Activated naive CD4-positive, alpha-beta T cell treated with anti-CD3 and anti-CD28 coated beads, Interleukin-2, amount 50 U/mL, for 24 hours (primary cell): ENCODE measurements at regions not wholly inside any gene's neighbourhood (a gene's known extent, or its start where the extent isn't known, plus 50 kb on each side); places are given as distances from the start of the nearest gene placed in this dataset.
"Not testable (repeated sequence)": the region's sequence is repeated elsewhere in the genome, so short reads cannot be mapped to it uniquely, and the experiment has no call there.

Experiments
- H3K27ac Mint-ChIP-seq: one replicate; pipeline ENCODE4 v1.8.0; 2021; ENCODE audit warnings: mild to moderate bottlenecking, mixed read lengths
- H3K27me3 Mint-ChIP-seq: one replicate; pipeline ENCODE4 v1.8.0; 2021; ENCODE audit warnings: mixed read lengths
- H3K36me3 Mint-ChIP-seq: one replicate; pipeline ENCODE4 v1.8.0; 2021; ENCODE audit warnings: mixed read lengths
- H3K4me1 Mint-ChIP-seq: one replicate; pipeline ENCODE4 v1.8.0; 2021; ENCODE audit warnings: mixed read lengths
- H3K4me3 Mint-ChIP-seq: one replicate; pipeline ENCODE4 v1.8.0; 2021; ENCODE audit warnings: mild to moderate bottlenecking, mixed read lengths
- H3K9me3 Mint-ChIP-seq: one replicate; pipeline ENCODE4 v1.8.0; 2021; ENCODE audit warnings: mixed read lengths

DNA sequence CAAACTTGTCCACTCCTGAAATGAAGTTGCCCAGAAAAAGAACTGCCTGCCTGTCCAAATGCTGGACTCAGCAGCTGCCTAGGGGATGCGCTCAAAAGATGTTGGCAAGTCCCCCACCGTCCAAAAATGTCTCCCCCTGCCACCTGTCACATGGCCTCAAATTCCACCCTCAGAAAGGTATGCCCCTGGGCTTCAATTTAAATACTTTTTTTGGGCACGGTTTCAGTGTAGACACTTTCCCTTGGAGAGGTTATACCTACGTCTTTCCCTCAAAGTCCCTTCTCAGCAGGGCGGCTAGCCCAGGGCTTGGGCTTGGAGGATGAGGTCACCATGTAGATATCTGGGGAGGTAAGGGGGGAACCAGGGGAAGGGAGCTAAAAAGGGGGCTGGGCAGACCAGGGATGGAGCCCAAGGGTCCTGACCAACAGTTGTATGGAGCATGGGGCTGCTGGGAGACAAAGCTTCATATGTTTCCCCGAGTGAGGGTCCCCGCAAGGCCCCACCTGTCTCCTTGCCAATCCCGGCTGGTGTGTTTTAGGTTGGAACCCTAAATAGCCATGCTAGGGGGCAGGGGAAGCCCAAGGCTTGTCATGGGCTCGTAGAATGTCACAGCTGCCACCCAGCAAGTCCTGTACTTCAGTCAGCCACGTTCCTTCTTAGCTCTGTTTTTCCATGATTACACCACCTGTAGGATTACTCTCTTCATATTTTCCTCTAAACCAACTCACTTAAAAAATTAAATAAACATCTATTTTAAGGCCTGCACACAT lies 131.2 kb upstream of the TBX3 start:
- peaks cover 8% of the 10 kb centered on the region for H3K27me3 Mint-ChIP-seq
- no peaks in the 10 kb centered on the region for H3K9me3 Mint-ChIP-seq
- no peak overlapping the region for H3K27ac Mint-ChIP-seq
- H3K36me3 Mint-ChIP-seq = no peaks in the 10 kb centered on the region
- H3K4me3 Mint-ChIP-seq = no peak overlapping the region
- peaks cover 8% of the 10 kb centered on the region for H3K4me1 Mint-ChIP-seq

DNA sequence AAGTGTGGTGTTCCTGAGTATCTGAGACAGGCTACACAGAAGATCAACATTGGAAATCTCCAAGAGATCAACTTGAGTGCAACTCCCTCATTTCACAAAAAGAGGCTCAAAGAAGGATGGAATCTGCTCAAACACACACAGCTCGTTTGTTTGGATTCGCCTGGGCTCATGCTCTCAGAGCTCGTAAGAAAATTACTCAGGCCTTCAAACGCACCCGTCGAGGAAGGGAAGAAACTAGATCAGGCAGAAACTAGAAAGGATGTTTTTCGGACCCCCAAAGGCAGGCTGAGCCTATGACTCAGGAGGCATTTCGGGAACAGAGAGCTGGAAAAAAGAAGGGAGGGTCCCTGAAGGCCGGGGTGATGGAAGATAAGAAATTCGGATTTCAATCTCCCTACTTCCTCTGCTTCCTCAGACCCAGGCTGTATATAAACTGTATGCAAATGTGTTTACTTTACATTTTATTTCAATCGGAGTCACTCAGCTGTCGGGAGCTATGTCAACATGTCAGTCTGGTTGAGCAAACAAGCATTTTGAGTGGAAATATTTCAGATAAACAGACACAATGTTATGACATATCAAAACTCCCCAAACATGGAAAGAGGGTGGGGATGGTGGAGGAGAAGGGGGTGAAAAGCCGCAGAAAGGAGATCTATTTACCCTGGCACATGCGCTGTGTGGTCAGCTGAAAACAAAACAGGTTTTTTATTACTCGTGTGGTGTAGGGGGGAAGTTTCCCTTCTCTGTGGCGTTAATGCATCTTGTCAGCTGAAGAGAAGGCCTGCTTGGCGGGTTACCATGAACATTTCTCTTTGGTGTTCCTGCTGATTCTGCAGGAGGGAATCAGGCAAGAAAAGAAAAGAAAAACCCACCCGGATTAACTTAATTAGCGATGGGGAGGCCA lies 129.1 kb upstream of the TBX3 start:
- Mint-ChIP-seq H3K36me3 (no peaks in the 10 kb centered on the region), H3K27me3 (peaks cover 9% of the 10 kb centered on the region), H3K4me1 (peaks cover 8% of the 10 kb centered on the region), H3K27ac (no peak overlapping the region), H3K4me3 (no peak overlapping the region), H3K9me3 (no peaks in the 10 kb centered on the region)

DNA sequence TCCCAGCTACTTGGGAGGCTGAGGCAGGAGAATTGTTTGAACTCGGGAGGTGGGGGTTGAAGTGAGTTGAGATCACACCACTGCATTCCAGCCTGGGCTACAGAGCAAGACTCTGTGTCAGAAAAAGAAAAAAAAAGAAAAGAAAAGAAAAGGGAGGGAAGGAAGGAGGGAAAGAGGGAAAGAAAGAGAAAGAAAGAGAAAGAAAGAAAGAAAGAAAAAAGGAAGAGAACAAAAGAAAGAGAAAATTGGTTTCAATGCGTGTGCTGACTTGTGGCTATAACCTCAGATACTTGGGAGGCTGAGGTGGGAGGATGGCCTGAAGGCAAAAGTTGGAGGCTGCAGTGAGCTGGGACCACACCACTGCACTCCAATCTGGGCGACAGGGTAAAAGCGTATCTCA lies 128.4 kb upstream of the TBX3 start:
- Mint-ChIP-seq H3K27ac (no peak overlapping the region), H3K9me3 (no peaks in the 10 kb centered on the region), H3K27me3 (peaks cover 11% of the 10 kb centered on the region), H3K36me3 (no peaks in the 10 kb centered on the region), H3K4me3 (no peak overlapping the region), H3K4me1 (peaks cover 8% of the 10 kb centered on the region)

DNA sequence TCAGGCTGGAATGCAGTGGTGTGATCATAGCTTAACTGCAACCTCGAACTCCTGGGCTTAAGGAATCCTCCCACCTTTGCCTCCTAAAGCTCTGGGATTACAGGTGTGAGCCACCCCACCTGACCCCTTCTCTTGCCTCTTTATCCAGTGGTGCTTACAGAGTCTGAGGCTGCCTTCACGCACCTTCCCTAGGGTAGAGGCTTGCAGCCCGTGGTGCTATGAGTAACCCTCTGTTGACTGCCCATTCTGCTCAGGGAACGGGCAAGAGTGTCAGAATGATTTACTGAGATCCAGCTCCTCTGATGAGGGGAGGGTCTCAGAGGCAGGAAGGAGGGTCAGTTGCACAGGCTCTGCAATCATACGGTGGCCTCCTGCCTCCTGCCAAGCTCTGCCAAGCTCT lies 125.1 kb upstream of the TBX3 start:
- Mint-ChIP-seq H3K4me1 (peaks cover 8% of the 10 kb centered on the region), H3K4me3 (no peak overlapping the region), H3K27me3 (peaks cover 9% of the 10 kb centered on the region), H3K9me3 (no peaks in the 10 kb centered on the region), H3K36me3 (no peaks in the 10 kb centered on the region), H3K27ac (no peak overlapping the region)

DNA sequence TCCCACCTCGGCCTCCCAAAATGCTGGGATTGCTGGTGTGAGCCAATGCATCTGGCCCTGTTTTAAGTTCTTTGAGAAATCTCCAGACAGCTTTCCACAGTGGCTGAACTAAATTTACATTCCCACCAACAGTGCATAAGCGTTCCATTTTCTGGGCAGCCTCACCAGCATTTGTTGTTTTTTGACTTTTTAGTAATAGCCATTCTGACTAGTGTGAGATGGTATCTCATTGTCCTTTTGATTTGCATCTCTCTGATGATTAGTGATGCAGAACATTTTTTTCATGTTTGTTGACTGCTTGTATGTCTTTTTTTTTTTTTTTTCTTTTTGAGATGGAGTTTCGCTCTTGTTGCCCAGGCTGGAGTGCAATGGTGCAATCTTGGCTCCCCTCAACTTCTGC lies 117.4 kb upstream of the TBX3 start:
- not testable (repeated sequence) for H3K27ac Mint-ChIP-seq, H3K27me3 Mint-ChIP-seq

DNA sequence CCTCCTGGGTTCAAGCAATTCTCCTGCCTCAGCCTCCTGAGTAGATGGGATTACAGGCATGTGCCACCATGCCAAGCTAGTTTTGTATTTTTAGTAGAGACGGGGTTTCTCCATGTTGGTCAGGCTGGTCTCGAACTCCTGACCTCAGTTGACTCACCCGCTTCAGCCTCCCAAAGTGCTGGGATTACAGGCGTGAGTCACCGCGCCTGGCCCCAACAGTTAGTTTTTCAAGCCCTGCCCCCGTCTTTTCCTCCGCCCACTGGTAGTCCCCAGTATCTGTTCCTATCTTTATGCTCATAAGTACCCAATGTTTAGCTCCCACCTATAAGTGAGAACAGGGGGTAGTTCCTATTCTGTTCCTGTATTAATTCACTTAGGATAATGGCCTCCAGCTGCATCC lies 116.6 kb upstream of the TBX3 start:
- H3K27me3 Mint-ChIP-seq, H3K36me3 Mint-ChIP-seq, H3K4me3 Mint-ChIP-seq, H3K9me3 Mint-ChIP-seq, H3K27ac Mint-ChIP-seq, H3K4me1 Mint-ChIP-seq: not testable (repeated sequence)

More for the DNA sequence above, 117.4 kb upstream of the TBX3 start:
- not testable (repeated sequence) for H3K4me3 Mint-ChIP-seq, H3K4me1 Mint-ChIP-seq, H3K36me3 Mint-ChIP-seq, H3K9me3 Mint-ChIP-seq

DNA sequence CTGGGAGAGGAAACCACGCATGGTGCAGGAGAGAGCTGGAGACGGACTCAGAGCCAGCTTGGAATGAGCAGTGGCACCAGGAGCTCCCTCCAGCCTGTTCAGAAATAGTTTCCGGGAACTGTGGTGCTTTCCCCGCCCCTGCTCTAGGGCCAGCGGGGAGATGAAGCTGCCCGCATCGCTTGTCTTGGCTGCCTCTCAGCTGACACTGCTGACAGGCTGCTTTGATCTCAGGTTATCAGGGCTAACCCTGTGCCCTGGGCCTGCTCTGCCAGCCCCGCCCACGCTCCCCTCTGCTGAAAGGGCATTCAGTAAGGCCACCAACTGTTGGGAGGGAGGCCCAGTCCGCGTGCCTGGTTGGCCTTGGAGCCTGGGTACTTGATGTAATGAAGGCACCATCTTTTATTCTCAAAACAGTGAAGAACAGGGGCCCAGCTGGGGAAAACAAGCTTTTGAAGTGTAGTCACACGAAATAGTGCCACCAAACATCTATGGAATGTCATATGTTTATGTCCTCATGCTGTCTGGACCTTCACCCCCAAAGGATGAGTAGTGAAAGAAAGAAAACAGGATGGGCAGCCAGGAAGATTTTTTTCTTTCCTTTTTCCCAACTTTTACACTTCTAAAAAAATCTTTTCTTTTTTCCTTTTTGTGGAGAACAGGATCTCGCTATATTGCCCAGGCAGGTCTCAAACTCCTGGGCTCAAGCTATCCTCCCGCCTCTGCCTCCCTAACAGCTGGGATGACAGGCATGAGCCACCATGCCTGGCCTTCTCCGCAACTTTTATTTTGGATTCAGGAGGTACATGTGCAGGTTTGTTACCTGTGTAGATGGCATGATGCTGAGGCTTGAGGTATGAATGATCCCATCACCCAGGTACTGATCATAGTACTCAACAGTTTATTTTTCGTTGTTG lies 115.9 kb upstream of the TBX3 start:
- H3K27me3 Mint-ChIP-seq = no peaks in the 10 kb centered on the region
- H3K4me3 Mint-ChIP-seq = no peak overlapping the region
- no peaks in the 10 kb centered on the region for H3K36me3 Mint-ChIP-seq
- H3K27ac Mint-ChIP-seq = no peak overlapping the region
- no peaks in the 10 kb centered on the region for H3K4me1 Mint-ChIP-seq
- H3K9me3 Mint-ChIP-seq = peaks cover 4% of the 10 kb centered on the region

DNA sequence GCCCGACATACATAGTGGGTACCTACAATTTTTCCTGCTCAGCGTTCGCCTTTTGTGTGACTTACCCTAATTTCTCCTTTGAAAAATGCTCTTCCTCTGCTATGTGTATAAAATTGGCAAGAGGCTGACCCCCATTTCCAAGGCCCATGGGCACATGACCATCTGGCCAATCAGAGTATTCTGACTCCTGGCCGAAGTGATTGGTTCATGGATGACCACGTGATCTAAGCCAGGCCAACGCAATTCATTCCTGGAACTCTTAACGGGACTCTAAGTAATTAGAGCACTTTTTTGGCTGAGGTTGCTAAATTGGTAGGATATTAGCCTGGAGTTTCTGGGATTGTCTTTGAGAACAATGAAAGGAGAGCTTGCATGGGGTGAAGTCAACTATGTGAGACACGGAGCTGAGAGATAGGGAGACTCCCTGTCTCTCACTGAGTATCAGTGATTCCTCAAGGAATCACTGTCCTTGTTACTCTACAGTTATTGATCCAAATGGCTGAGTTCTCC lies 110.1 kb upstream of the TBX3 start:
- Mint-ChIP-seq H3K4me3 (no peak overlapping the region), H3K27ac (no peak overlapping the region), H3K36me3 (no peaks in the 10 kb centered on the region), H3K9me3 (peaks cover 4% of the 10 kb centered on the region), H3K27me3 (no peaks in the 10 kb centered on the region), H3K4me1 (no peaks in the 10 kb centered on the region)

DNA sequence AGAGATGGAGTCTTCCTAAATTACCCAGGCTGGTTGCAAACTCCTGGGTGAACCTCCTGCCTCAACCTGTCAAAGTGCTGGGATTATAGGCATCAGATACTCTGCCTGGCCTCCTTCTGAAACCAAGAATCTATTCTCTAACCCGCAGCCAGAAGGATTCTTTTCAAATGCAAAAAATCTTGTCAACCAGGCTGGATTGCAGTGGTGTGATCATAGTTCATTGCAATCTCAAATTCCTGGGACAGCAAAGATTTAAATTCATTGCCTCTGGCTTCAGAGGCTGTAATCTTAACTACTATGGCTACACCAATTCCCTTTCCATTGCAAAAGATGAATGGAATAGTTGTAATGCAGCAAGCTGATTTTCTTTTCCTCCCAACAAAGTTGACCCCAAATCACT lies 106.3 kb upstream of the TBX3 start:
- no peaks in the 10 kb centered on the region for H3K9me3 Mint-ChIP-seq
- no peaks in the 10 kb centered on the region for H3K4me1 Mint-ChIP-seq
- no peaks in the 10 kb centered on the region for H3K36me3 Mint-ChIP-seq
- H3K4me3 Mint-ChIP-seq = no peak overlapping the region
- no peak overlapping the region for H3K27ac Mint-ChIP-seq
- H3K27me3 Mint-ChIP-seq = no peaks in the 10 kb centered on the region

DNA sequence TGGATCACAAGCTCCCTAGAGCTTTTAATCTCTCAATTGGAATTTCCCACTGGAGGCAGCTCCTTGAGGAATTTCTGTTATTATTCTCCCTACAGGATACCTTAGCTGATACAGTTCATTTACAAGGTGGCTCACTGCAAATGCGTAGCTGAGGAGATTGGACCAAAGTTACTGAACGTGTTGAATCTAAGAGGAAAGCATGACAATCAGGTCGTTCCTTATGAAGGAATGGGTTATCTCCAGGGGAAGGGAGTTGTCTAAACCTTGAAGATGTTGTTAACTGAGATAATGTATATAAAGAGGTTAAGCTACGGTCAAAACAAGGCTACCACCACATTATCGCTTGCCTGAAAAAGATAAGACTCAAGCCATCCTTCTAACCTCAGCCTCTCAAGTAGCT lies 105.8 kb upstream of the TBX3 start:
- Mint-ChIP-seq H3K27ac (no peak overlapping the region), H3K4me1 (no peaks in the 10 kb centered on the region), H3K9me3 (no peaks in the 10 kb centered on the region), H3K27me3 (no peaks in the 10 kb centered on the region), H3K36me3 (no peaks in the 10 kb centered on the region), H3K4me3 (no peak overlapping the region)

DNA sequence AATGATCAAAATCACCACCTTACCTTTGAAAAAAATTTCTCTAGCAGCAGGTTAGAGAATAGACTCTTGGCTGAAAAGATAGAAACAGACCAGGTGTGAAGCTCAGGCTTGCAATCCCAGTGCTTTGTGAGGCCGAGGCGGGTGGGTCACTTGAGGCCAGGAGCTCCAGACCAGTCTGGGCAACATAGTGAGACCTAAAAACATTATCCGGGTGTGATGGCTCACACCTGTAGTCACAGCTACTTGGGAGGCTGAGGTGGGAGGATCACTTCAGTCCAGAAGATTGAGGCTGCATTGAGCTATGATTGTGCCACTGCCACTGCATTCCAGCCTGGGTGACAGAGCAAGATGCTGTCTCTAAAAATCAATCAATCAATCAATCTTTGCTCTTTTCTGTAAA lies 105.3 kb upstream of the TBX3 start:
- Mint-ChIP-seq H3K4me1 (no peaks in the 10 kb centered on the region), H3K9me3 (no peaks in the 10 kb centered on the region), H3K4me3 (no peak overlapping the region), H3K36me3 (no peaks in the 10 kb centered on the region), H3K27me3 (no peaks in the 10 kb centered on the region), H3K27ac (no peak overlapping the region)

DNA sequence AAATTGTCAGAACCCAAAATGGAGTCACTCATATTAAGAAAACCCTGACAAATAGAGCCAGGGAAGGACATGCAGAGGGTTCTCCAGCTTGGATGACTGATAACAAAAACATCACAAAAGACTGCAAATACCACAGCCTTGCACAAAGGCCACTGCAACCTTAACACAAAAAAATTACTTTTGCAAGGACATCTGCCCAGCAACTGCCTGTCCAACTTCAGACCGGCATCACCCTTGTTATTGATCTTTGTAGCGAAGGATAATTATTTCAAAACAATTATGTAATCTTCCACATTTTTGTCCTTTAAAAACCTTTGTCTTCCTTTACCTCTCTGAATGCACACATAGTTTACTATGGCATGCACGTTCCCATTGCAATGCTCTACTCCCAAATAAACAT lies 100.6 kb upstream of the TBX3 start:
- Mint-ChIP-seq H3K27me3 (no peaks in the 10 kb centered on the region), H3K36me3 (no peaks in the 10 kb centered on the region), H3K9me3 (no peaks in the 10 kb centered on the region), H3K4me1 (no peaks in the 10 kb centered on the region), H3K27ac (no peak overlapping the region), H3K4me3 (no peak overlapping the region)

DNA sequence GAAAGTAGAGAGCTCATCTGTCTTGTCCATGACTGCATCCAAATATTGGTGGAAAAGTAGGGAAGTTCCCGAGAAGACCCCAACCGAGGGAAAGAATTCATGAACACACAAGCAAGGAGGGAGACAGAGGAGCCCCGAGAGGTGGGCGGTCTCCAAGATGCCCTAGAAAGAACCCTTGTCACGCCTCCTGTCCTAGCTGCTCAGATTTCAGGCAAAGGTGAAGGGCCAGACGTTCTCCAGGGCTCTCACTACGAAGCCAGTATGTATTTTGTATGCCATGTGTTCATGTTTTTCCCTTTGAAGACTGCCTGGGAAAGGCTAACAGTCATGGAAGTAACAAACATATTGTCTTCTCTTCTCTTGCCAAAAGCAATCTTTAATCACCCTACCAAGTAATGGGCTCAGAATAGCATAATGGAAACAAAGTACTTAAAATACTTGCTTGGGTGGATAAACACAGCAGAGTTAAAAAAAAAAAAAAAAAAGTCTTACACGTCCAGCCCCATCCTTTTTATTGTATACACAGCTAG lies 99.2 kb upstream of the TBX3 start:
- Mint-ChIP-seq H3K36me3 (no peaks in the 10 kb centered on the region), H3K9me3 (no peaks in the 10 kb centered on the region), H3K4me3 (no peak overlapping the region), H3K27me3 (no peaks in the 10 kb centered on the region), H3K27ac (no peak overlapping the region), H3K4me1 (no peaks in the 10 kb centered on the region)

DNA sequence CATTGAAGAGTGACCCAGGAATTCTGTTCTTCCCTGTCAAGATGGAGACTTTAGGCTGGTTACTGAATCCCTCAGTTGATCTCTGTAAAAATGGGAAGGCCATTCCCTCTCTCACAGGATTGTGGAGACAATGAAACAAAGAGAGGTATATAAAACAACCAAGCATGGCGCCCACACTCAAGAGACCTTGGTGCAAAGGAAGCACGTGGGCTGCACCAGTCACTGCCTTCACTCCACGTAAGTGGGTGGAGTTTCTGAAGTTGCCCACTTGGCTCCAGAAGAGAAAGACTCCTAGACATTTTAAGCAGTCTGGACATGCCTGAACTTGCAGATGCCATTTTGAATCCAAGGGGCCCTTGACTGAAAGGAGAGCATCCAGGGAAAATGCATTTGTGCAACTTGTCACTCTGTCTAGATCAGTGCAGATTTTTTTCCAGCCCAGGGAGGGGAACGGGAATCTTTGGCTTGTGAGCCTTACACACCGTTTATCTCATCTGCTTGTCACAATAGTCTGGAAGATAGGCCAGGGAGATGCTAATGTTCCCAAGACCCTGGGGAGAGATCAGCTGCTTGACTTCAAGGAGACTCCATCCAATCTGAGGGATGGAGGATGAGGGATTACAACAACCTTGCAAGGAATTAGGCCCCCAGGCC lies 96.9 kb upstream of the TBX3 start:
- no peak overlapping the region for H3K27ac Mint-ChIP-seq
- H3K27me3 Mint-ChIP-seq = no peaks in the 10 kb centered on the region
- H3K4me1 Mint-ChIP-seq = no peaks in the 10 kb centered on the region

DNA sequence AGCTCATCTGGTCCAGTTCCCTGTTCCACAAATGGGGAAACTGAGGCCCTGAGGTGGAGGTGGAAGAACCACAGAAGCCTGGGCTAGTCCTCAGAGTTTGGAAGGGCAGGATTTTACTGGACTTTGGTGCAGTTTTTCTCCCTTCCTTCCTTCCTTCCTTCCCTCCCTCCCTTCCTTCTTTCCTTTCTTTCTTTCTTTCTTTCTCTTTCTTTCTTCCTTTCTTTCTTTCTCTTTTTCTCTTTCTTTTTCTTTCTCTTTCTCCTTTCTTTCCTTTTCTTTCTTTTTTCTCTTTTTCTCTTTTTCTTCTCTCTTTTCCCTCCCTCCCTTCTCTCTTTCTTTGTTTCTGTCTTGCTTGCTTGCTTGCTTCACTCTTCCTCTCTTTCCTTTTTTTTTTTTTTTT lies 95.7 kb upstream of the TBX3 start:
- Mint-ChIP-seq H3K4me3 (no peak overlapping the region), H3K36me3 (no peaks in the 10 kb centered on the region), H3K27me3 (no peaks in the 10 kb centered on the region), H3K9me3 (no peaks in the 10 kb centered on the region), H3K27ac (no peak overlapping the region), H3K4me1 (no peaks in the 10 kb centered on the region)

More for the DNA sequence above, 96.9 kb upstream of the TBX3 start:
- no peak overlapping the region for H3K4me3 Mint-ChIP-seq
- H3K9me3 Mint-ChIP-seq = no peaks in the 10 kb centered on the region
- no peaks in the 10 kb centered on the region for H3K36me3 Mint-ChIP-seq
